PC-3 (cell line): ENCODE measurements at regions not wholly inside any gene's neighbourhood (a gene's known extent, or its start where the extent isn't known, plus 50 kb on each side); places are given as distances from the start of the nearest gene placed in this dataset.

Source experiments
- ATAC-seq: fragments of 200-7000 bp; cut with Tn5 transposase; 2 replicates; pipeline ENCODE4 v1.9.1; 2020; ENCODE audit warnings: mild to moderate bottlenecking, moderate library complexity
- BruUV-seq: library from RNA; stranded (reverse); fragments of 400-500 nt; replicated peaks from 2 replicates; lab custom pipeline; 2021; lab: Mats Ljungman, UMichigan
- CTCF ChIA-PET: fragments of 300-600 bp; sonication (Branson Sonifier 250); formaldehyde crosslinking; loops from one replicate; lab custom pipeline; 2022; ENCODE audit warnings: antibody characterized with exemption; lab: Charles Lee
- POLR2A ChIA-PET: fragments of 300-600 bp; sonication (Branson Sonifier 250); formaldehyde crosslinking; loops from one replicate; lab custom pipeline; 2022; ENCODE audit warnings: antibody characterized with exemption; ENCODE audit not compliant: unreplicated experiment; lab: Charles Lee
- DNase-seq: peaks from one replicate; pipeline ENCODE4 v3.0.0-alpha.2; 2015
- H2AFZ ChIP-seq: fragments of 300-600 bp; sonication (generic); 2 replicates; pipeline ENCODE4 v1.6.0; 2016; ENCODE audit warnings: antibody characterized with exemption, low read length
- H3F3A ChIP-seq: fragments of 300-600 bp; sonication (generic); one replicate; pipeline ENCODE4 v1.6.0; 2017; ENCODE audit warnings: antibody characterized with exemption, low read length, control low read depth, mild to moderate bottlenecking; ENCODE audit not compliant: unreplicated experiment
- H3K27ac ChIP-seq: fragments of 300-600 bp; sonication (generic); 2 replicates; pipeline ENCODE4 v1.5.1; 2016; ENCODE audit warnings: mild to moderate bottlenecking, low read length
- H3K27me3 ChIP-seq: fragments of 300-600 bp; sonication (generic); 2 replicates; pipeline ENCODE4 v1.6.1; 2016; ENCODE audit warnings: low read length, mixed read lengths
- H3K36me3 ChIP-seq: fragments of 300-600 bp; sonication (generic); 2 replicates; pipeline ENCODE4 v1.6.1; 2016; ENCODE audit warnings: low read depth, mixed run types, low read length, mixed read lengths
- H3K4me1 ChIP-seq: fragments of 300-600 bp; sonication (generic); 2 replicates; pipeline ENCODE4 v1.5.1; 2016; ENCODE audit warnings: low read length; ENCODE audit not compliant: insufficient read depth
- H3K4me2 ChIP-seq: fragments of 300-600 bp; sonication (generic); 2 replicates; pipeline ENCODE4 v1.6.0; 2016; ENCODE audit warnings: low read length
- H3K4me3 ChIP-seq: fragments of 300-600 bp; sonication (generic); 2 replicates; pipeline ENCODE4 v1.5.1; 2016; ENCODE audit warnings: mild to moderate bottlenecking, low read length, mixed read lengths
- H3K79me2 ChIP-seq: fragments of 300-600 bp; sonication (generic); 2 replicates; pipeline ENCODE4 v1.6.1; 2017; ENCODE audit warnings: low read length, mixed read lengths
- H3K9ac ChIP-seq: fragments of 300-600 bp; sonication (generic); 2 replicates; pipeline ENCODE4 v1.6.0; 2016; ENCODE audit warnings: mild to moderate bottlenecking, low read length
- H3K9me2 ChIP-seq: fragments of 300-600 bp; sonication (generic); replicated peaks from 2 replicates; pipeline ENCODE4 v1.6.1; 2016; ENCODE audit warnings: mixed run types, low read length, mixed read lengths
- H3K9me3 ChIP-seq: fragments of 300-600 bp; sonication (generic); 2 replicates; pipeline ENCODE4 v1.6.1; 2016; ENCODE audit warnings: low read length, mixed read lengths
- H4K20me1 ChIP-seq: fragments of 300-600 bp; sonication (generic); 2 replicates; pipeline ENCODE4 v1.6.1; 2016; ENCODE audit warnings: low read length, mixed read lengths
- CTCF ChIP-seq: fragments of 300-600 bp; sonication (generic); conservative IDR thresholded peaks from 2 replicates; pipeline ENCODE4 v1.5.1; 2017; ENCODE audit warnings: antibody characterized with exemption, low read depth, mild to moderate bottlenecking, low read length
- EZH2 ChIP-seq: fragments of 300-600 bp; sonication (generic); IDR thresholded peaks from one replicate; pipeline ENCODE4 v1.6.1; 2017; ENCODE audit warnings: antibody characterized with exemption, mild to moderate bottlenecking, low read length; ENCODE audit not compliant: unreplicated experiment
- EZH2phosphoT487 ChIP-seq: fragments of 300-600 bp; sonication (generic); IDR thresholded peaks from 2 replicates; pipeline ENCODE4 v1.6.1; 2018; ENCODE audit warnings: mild to moderate bottlenecking, antibody characterized with exemption, low read length, borderline replicate concordance
- intact Hi-C: fragments of 100-400 bp; cut with micrococcal nuclease; formaldehyde crosslinking; loops from 2 replicates; pipeline ENCODE4 v1.9.0; 2023

- no peak overlapping the region for H3K4me3 ChIP-seq
- BruUV-seq, result no TSS peak
- H3K4me2 ChIP-seq, result no peak overlapping the region
- H2AFZ ChIP-seq, result no peak overlapping the region
- ATAC-seq (no peak), DNase-seq (no peak)
- TF ChIP-seq CTCF (no peak), EZH2 (no peak), EZH2phosphoT487 (no peak)
- no peaks in the 10 kb centered on the region for H3K9me3 ChIP-seq
- no peaks in the 10 kb centered on the region for H3K36me3 ChIP-seq
- peaks cover 65% of the 10 kb centered on the region for H3K27me3 ChIP-seq
- no peaks in the 10 kb centered on the region for H4K20me1 ChIP-seq
- POLR2A ChIA-PET, result no interaction called here
- no peaks in the 10 kb centered on the region for H3F3A ChIP-seq
- CTCF ChIA-PET, result no interaction called here
- no peak overlapping the region for H3K27ac ChIP-seq
- H3K9ac ChIP-seq, result no peak overlapping the region
- H3K4me1 ChIP-seq, result no peaks in the 10 kb centered on the region
- H3K79me2 ChIP-seq, result no peaks in the 10 kb centered on the region
- intact Hi-C loops, result no loop called here
- H3K9me2 ChIP-seq, result no peaks in the 10 kb centered on the region
Observed at GRCh38 chr6:167717867-167718266, 108.8 kb upstream of the AFDN start.

DNA sequence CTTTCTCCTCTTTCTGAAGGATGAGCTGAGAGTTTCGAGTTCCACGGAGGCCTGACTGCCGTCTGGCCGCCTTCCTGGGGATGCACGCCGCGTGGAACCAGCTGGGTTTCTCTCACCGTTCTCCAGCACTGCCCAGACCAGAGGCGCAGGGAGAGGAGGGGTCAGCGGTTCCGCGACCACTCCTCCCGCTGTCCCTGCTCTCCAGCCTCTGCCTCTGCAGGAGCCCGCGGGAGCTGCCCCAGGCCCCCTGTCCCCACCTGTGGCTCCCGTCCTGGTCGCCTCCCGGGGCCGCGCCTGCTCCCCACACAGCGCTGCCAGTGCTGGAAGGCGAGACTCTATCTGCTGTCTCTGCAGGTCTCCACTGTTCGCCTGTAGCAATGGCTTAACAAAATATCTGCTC, 106.8 kb upstream of the AFDN start:
- Histone ChIP-seq H3K9me2 (no peaks in the 10 kb centered on the region), H3K27me3 (peaks cover 66% of the 10 kb centered on the region), H3K9me3 (no peaks in the 10 kb centered on the region), H3K4me3 (no peak overlapping the region), H3K36me3 (no peaks in the 10 kb centered on the region), H4K20me1 (no peaks in the 10 kb centered on the region), H2AFZ (no peak overlapping the region), H3F3A (no peaks in the 10 kb centered on the region), H3K4me1 (no peaks in the 10 kb centered on the region), H3K9ac (no peak overlapping the region), H3K4me2 (no peak overlapping the region), H3K79me2 (no peaks in the 10 kb centered on the region), H3K27ac (no peak overlapping the region)
- ATAC-seq, result no peak
- intact Hi-C loops, result no loop called here
- CTCF ChIA-PET, result no interaction called here
- no peak for DNase-seq
- no peak for TF ChIP-seq EZH2
- no peak for TF ChIP-seq EZH2phosphoT487
- TF ChIP-seq CTCF, result no peak
- no TSS peak for BruUV-seq
- POLR2A ChIA-PET, result no interaction called here

DNA sequence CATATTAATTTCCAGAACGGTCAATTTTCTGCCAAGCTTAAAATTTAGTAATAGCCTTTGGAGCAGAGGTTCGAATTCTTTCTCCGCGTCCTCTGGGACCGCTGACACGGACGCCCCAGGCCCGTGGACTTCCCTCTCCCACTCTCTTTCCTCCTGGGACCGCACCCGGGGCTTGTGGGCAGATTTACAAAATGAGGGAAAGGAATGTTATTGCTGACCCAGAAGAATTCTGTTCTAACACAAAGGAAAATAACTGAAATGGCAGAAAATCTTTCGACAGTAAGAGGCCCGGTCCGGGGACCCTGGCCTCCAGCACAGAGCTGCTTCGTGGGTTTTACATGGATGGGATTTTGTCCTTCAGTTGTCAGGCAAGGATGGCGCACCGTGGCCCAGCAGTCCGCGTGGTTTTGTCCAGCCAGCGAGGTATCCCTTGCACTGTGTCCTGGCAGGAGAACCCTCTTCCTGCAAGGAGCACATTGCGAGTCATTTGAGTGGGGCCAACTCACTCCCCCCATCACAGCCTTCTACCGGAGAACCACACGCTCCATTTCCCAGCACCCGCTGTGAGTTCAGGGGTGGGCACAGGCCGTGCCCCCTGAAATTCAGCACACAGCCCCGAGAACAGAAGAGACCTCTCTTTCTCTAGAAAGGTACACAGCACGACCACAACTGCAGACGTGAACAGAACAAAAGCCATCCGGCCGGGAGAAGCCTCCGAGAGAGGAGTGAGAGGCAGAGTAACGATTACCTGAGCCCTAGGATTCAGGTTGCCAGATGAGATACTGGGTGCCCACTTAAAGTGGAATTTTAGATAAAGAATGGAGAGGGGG, 106.0 kb upstream of the AFDN start:
- intact Hi-C loops, result no loop called here
- H3K4me2 ChIP-seq, result no peak overlapping the region
- DNase-seq (no peak), ATAC-seq (no peak)
- H3K27me3 ChIP-seq, result peaks cover 66% of the 10 kb centered on the region
- BruUV-seq, result no TSS peak
- H3K9ac ChIP-seq, result no peak overlapping the region
- no peaks in the 10 kb centered on the region for H3K9me3 ChIP-seq
- ChIA-PET POLR2A (no interaction called here), CTCF (no interaction called here)
- no peaks in the 10 kb centered on the region for H4K20me1 ChIP-seq
- TF ChIP-seq EZH2 (no peak), CTCF (no peak), EZH2phosphoT487 (no peak)
- H2AFZ ChIP-seq, result no peak overlapping the region
- no peaks in the 10 kb centered on the region for H3K4me1 ChIP-seq
- no peak overlapping the region for H3K4me3 ChIP-seq
- H3K27ac ChIP-seq, result no peak overlapping the region
- H3K36me3 ChIP-seq, result no peaks in the 10 kb centered on the region
- H3F3A ChIP-seq, result no peaks in the 10 kb centered on the region
- H3K9me2 ChIP-seq, result no peaks in the 10 kb centered on the region
- H3K79me2 ChIP-seq, result no peaks in the 10 kb centered on the region
